Neuronal stem cell (in vitro differentiated cells): ENCODE measurements at regions not wholly inside any gene's neighbourhood (a gene's known extent, or its start where the extent isn't known, plus 50 kb on each side); places are given as distances from the start of the nearest gene placed in this dataset.

ENCODE experiments used
- DNase-seq: peaks from one replicate; pipeline ENCODE4 v3.0.0-alpha.2; 2013; ENCODE audit warnings: low spot score
- H2AFZ ChIP-seq: one replicate; pipeline ENCODE4 v1.6.1; 2013; ENCODE audit warnings: mild to moderate bottlenecking, low read length, inconsistent platforms
- H2AK5ac ChIP-seq: 2 replicates; pipeline ENCODE4 v1.6.1; 2013; ENCODE audit warnings: low read depth, mild to moderate bottlenecking, inconsistent platforms, low read length, moderate library complexity, mixed read lengths
- H2BK120ac ChIP-seq: 2 replicates; pipeline ENCODE4 v1.6.1; 2013; ENCODE audit warnings: low read depth, mild to moderate bottlenecking, inconsistent platforms, low read length, moderate library complexity, mixed read lengths
- H2BK12ac ChIP-seq: one replicate; pipeline ENCODE4 v1.6.1; 2013; ENCODE audit warnings: low read length, inconsistent platforms
- H2BK15ac ChIP-seq: 2 replicates; pipeline ENCODE4 v1.6.1; 2013; ENCODE audit warnings: mild to moderate bottlenecking, low read length, inconsistent platforms, mixed read lengths
- H2BK5ac ChIP-seq: one replicate; pipeline ENCODE4 v1.6.1; 2013; ENCODE audit warnings: inconsistent platforms, mild to moderate bottlenecking, low read length, moderate library complexity
- H3K14ac ChIP-seq: one replicate; pipeline ENCODE4 v1.6.1; 2013; ENCODE audit warnings: low read length, inconsistent platforms
- H3K18ac ChIP-seq: 2 replicates; pipeline ENCODE4 v1.6.1; 2013; ENCODE audit warnings: low read length, inconsistent platforms
- H3K23ac ChIP-seq: 2 replicates; pipeline ENCODE4 v1.6.1; 2013; ENCODE audit warnings: low read depth, mild to moderate bottlenecking, mixed read lengths, low read length, inconsistent platforms; ENCODE audit not compliant: poor library complexity
- H3K27ac ChIP-seq: replicated peaks from 3 replicates; pipeline ENCODE4 v1.5.1; 2013; ENCODE audit warnings: low read length, inconsistent platforms
- H3K27me3 ChIP-seq, 3 experiments: 2 replicates each; pipeline ENCODE4 v1.6.1; 2013; ENCODE audit warnings: low read length in 3 of 3, mild to moderate bottlenecking in 2 of 3, inconsistent platforms in 1 of 3, low read depth in 1 of 3, mixed read lengths in 1 of 3, moderate library complexity in 1 of 3; ENCODE audit not compliant: control insufficient read depth in 3 of 3, insufficient read depth in 3 of 3
- H3K36me3 ChIP-seq, 2 donors: replicated peaks in 1 of 2; 2 replicates each; pipeline ENCODE4 v1.6.1; 2013; ENCODE audit warnings: low read length in 2 of 2; ENCODE audit not compliant: control insufficient read depth in 2 of 2, insufficient read depth in 2 of 2
- H3K4ac ChIP-seq: 2 replicates; pipeline ENCODE4 v1.6.1; 2013; ENCODE audit warnings: inconsistent platforms, mild to moderate bottlenecking, low read length, moderate library complexity
- H3K4me1 ChIP-seq, 2 donors: 1 replicate in 1 of 2; 2 replicates in 1 of 2; pipeline ENCODE4 v1.6.1; 2013; ENCODE audit warnings: low read length in 2 of 2, low read depth in 1 of 2; ENCODE audit not compliant: control insufficient read depth in 2 of 2, insufficient read depth in 1 of 2
- H3K4me2 ChIP-seq: one replicate; pipeline ENCODE4 v1.6.1; 2013; ENCODE audit warnings: mild to moderate bottlenecking, low read length, inconsistent platforms; ENCODE audit not compliant: insufficient read depth, poor library complexity, severe bottlenecking
- H3K4me3 ChIP-seq, 2 donors: 2 replicates each; pipeline ENCODE4 v1.5.1; 2013; ENCODE audit warnings: low read length in 2 of 2, mild to moderate bottlenecking in 2 of 2, inconsistent platforms in 1 of 2, moderate library complexity in 1 of 2
- H3K79me1 ChIP-seq: one replicate; pipeline ENCODE4 v1.6.1; 2013; ENCODE audit warnings: low read depth, mild to moderate bottlenecking, inconsistent platforms, low read length, moderate library complexity
- H3K9ac ChIP-seq: one replicate; pipeline ENCODE4 v1.6.1; 2013; ENCODE audit warnings: mild to moderate bottlenecking, low read depth, low read length, inconsistent platforms; ENCODE audit not compliant: poor library complexity
- H3K9me3 ChIP-seq, 2 donors: replicated peaks in 1 of 2; 2 replicates each; pipeline versions ENCODE3 to v1.6.1; 2013; ENCODE audit warnings: low read length in 2 of 2, mild to moderate bottlenecking in 2 of 2, inconsistent platforms in 1 of 2, low read depth in 1 of 2, mixed read lengths in 1 of 2, moderate library complexity in 1 of 2; ENCODE audit not compliant: control insufficient read depth in 2 of 2, insufficient read depth in 1 of 2
- H4K8ac ChIP-seq: one replicate; pipeline ENCODE4 v1.6.1; 2013; ENCODE audit warnings: low read depth, mild to moderate bottlenecking, inconsistent platforms, low read length, moderate library complexity
- H4K91ac ChIP-seq: one replicate; pipeline ENCODE4 v1.6.1; 2013; ENCODE audit warnings: low read length, low read depth, mild to moderate bottlenecking, inconsistent platforms; ENCODE audit not compliant: poor library complexity
- WGBS, 2 donors: extraction: QIAGEN DNeasy Blood & Tissue Kit; methylation state at CpG; one replicate each; pipeline ENCODE4 v1.1.7; 2013; ENCODE audit warnings: missing lambda C conversion rate in 2 of 2, mixed read lengths in 1 of 2; ENCODE audit not compliant: insufficient read length in 2 of 2, insufficient replicate concordance in 1 of 2; ENCODE audit errors: extremely low coverage in 2 of 2; 5-methylcytosine and 5-hydroxymethylcytosine counted together

DNA sequence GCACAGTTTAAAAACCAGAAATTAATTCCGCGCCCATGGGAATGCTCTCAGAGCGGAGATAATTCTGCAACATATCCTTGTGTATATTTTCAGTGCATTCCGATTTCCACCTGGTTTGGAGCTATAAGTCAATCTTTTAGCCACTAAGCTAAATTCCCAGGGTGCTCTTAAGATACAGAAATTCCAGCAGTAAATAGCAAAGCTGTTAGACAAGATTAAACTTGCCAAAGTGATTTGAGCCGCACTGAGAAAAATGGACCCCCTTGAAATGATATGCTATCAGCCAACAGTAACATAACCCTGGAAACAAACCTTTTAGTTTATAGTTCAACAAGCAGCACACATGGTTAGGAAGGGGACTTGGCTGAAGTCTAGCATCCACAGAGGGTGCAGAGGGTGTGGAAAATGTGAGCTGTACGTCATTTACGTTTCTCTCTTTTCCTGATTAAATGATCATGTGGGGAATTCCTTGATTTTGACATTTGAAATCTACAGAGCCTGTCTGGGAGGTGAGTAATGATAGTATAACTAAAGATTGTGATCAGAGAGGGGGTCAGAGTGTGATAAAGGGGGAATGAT is 99.8 kb upstream of the COPS8 start:
- no peak for DNase-seq
- Histone ChIP-seq H3K4me3 (no peak overlapping the region), H3K18ac (no peak overlapping the region), H3K79me1 (no peaks in the 10 kb centered on the region), H3K27ac (no peak overlapping the region), H3K14ac (no peak overlapping the region), H3K23ac (no peak overlapping the region), H3K9ac (no peak overlapping the region), H3K9me3 (peaks cover 0 to 17% of the 10 kb centered on the region in 2 donors), H2BK15ac (no peak overlapping the region), H2AK5ac (no peak overlapping the region), H2BK5ac (no peak overlapping the region), H4K8ac (no peak overlapping the region), H3K4ac (no peak overlapping the region), H3K36me3 (no peaks in the 10 kb centered on the region), H3K4me1 (peaks cover 7 to 13% of the 10 kb centered on the region in 2 donors), H3K27me3 (no peaks in the 10 kb centered on the region), H4K91ac (no peak overlapping the region), H2BK120ac (no peak overlapping the region), H3K4me2 (no peak overlapping the region), H2BK12ac (no peak overlapping the region), H2AFZ (no peak overlapping the region)
- WGBS, 2 donors, result no CpG with 5 or more reads among the region's 7 CpGs

DNA sequence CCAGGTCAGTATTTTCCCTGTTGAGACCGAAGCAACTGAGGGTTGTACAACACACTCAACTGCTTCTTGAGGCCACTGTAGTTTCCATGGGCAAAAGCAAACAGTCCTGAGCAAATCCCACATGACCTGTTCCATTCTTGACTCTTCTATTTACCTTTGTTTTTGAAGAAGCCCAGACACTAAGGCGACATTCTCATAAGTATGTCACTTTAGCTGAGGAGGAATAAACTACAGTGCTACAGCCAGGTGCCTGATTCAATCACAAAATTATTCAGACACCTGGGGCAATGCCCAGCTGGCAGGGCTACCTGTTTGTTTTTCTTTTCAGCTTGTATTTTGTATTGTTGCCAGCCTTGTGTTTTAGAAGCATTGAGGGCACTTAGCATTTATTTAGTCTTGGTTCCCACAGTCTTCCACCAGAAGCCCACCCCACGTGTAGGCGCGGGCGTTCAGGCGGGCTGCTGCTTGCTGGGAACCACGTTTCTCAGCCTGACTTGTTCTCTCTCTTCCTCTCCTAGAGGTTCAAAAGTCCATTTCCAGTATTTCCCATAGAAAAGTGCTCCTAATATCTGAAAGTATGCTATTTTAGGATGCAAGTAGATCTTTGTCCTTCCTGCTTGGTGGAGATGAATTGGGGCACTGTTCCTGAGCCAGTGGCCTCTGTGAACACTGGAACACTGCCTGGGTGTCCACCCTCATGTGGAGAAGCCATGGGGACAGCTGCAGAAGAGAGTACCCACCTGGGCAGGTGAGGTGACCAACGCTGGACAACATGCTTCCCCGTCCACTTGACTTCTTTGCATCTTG is 99.0 kb upstream of the COPS8 start:
- H2BK120ac ChIP-seq, result no peak overlapping the region
- H3K18ac ChIP-seq, result peak overlapping the region; percentile 32
- WGBS, 2 donors, result no CpG with 5 or more reads among the region's 10 CpGs
- no peak overlapping the region for H3K27ac ChIP-seq
- no peak overlapping the region for H3K9ac ChIP-seq
- no peak overlapping the region for H2AK5ac ChIP-seq
- no peak overlapping the region for H2BK12ac ChIP-seq
- H2BK15ac ChIP-seq, result no peak overlapping the region
- no peak overlapping the region for H2AFZ ChIP-seq
- no peak overlapping the region for H3K23ac ChIP-seq
- no peaks in the 10 kb centered on the region for H3K79me1 ChIP-seq
- H3K4me1 ChIP-seq, result peaks cover 7 to 13% of the 10 kb centered on the region in 2 donors
- no peak overlapping the region for H3K4me2 ChIP-seq
- H3K4me3 ChIP-seq, result no peak overlapping the region
- H3K36me3 ChIP-seq, result no peaks in the 10 kb centered on the region
- H4K91ac ChIP-seq, result no peak overlapping the region
- H3K4ac ChIP-seq, result no peak overlapping the region
- H3K9me3 ChIP-seq, result peaks cover 0 to 17% of the 10 kb centered on the region in 2 donors
- no peak for DNase-seq
- no peak overlapping the region for H2BK5ac ChIP-seq
- no peaks in the 10 kb centered on the region for H3K27me3 ChIP-seq
- H3K14ac ChIP-seq, result no peak overlapping the region
- H4K8ac ChIP-seq, result no peak overlapping the region

DNA sequence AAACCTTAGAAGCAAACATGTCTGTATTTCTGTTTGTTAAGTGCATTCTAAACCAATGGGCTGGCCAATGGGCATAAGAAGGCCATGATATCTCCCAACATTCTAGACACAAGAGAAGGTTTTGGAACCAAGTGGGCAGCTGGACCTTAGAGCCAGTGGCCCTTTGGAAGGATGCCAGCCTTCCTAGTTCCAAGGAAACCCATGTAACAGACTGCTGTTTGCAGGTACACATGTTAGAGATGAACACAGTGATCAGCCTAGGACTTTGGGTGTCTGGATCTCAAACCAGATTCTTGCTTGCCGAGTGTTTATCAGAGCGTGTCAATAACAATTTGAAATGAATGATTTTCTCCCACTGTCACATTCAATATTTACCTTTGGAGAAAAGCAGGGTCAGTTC is 97.5 kb upstream of the COPS8 start:
- no peak overlapping the region for H3K4me2 ChIP-seq
- no peak overlapping the region for H3K18ac ChIP-seq
- H3K27me3 ChIP-seq, result no peaks in the 10 kb centered on the region
- H3K9me3 ChIP-seq, result peaks cover 0 to 6% of the 10 kb centered on the region in 2 donors
- H3K23ac ChIP-seq, result no peak overlapping the region
- H3K9ac ChIP-seq, result no peak overlapping the region
- no peak overlapping the region for H4K91ac ChIP-seq
- H3K36me3 ChIP-seq, result no peaks in the 10 kb centered on the region
- H3K4me3 ChIP-seq, result no peak overlapping the region
- no peak overlapping the region for H4K8ac ChIP-seq
- H2AFZ ChIP-seq, result no peak overlapping the region
- no peak overlapping the region for H2AK5ac ChIP-seq
- no peak for DNase-seq
- no peak overlapping the region for H3K4ac ChIP-seq
- peaks cover 7 to 13% of the 10 kb centered on the region in 2 donors for H3K4me1 ChIP-seq
- no peak overlapping the region for H3K14ac ChIP-seq
- no peak overlapping the region for H3K27ac ChIP-seq
- H2BK5ac ChIP-seq, result no peak overlapping the region
- H2BK15ac ChIP-seq, result no peak overlapping the region
- H2BK12ac ChIP-seq, result no peak overlapping the region
- no peak overlapping the region for H2BK120ac ChIP-seq
- WGBS, 2 donors, result no CpG with 5 or more reads among the region's 2 CpGs
- no peaks in the 10 kb centered on the region for H3K79me1 ChIP-seq
